ENCODE measurements at regions not wholly inside any gene's neighbourhood (a gene's known extent, or its start where the extent isn't known, plus 50 kb on each side); places are given as distances from the start of the nearest gene placed in this dataset.
"Not testable (repeated sequence)": the region's sequence is repeated elsewhere in the genome, so short reads cannot be mapped to it uniquely, and the experiment has no call there.

- no peak for TF ChIP-seq ESRRA (CRISPR knock-in tag; IDR thresholded peaks at IDR 0.05; ENCODE audit: borderline replicate concordance)
- no peak for TF ChIP-seq CBFB (CRISPR knock-in tag; IDR thresholded peaks at IDR 0.05; ENCODE audit: low read depth)
- no peak for TF ChIP-seq ELF4 (CRISPR knock-in tag; IDR thresholded peaks at IDR 0.05; ENCODE audit: low read depth)
- no peak for TF ChIP-seq ZNF423 (CRISPR knock-in tag; IDR thresholded peaks at IDR 0.05)
- TF ChIP-seq OVOL2 (CRISPR knock-in tag; IDR thresholded peaks at IDR 0.05; ENCODE audit: borderline replicate concordance), result no peak
- no peak for TF ChIP-seq NR3C1 (CRISPR knock-in tag; conservative IDR thresholded peaks at IDR 0.05; ENCODE audit: low read depth)
- TF ChIP-seq MLX (CRISPR knock-in tag; IDR thresholded peaks at IDR 0.05), result no peak
- TF ChIP-seq ZBTB43 (CRISPR knock-in tag; IDR thresholded peaks at IDR 0.05), result no peak
- TF ChIP-seq ZNF263 (CRISPR knock-in tag; IDR thresholded peaks at IDR 0.05; ENCODE audit: low read depth), result no peak
- no peak for TF ChIP-seq MYBL2 (CRISPR knock-in tag; IDR thresholded peaks at IDR 0.05)
These were observed 134.7 kb upstream of the TSC22D2 start (continued) for GRCh38 chr3:150273396-150273795.

GRCh38 chr3:150271591-150271960 lies 136.5 kb upstream of the TSC22D2 start:
- Mint-ChIP-seq H3K4me1 (no peaks in the 10 kb centered on the region), H3K9me3 (no peaks in the 10 kb centered on the region), H3K27ac (no peak overlapping the region), H3K36me3 (no peaks in the 10 kb centered on the region), H3K4me3 (no peak overlapping the region), H3K27me3 (ENCODE audit: low read depth) (no peaks in the 10 kb centered on the region)
- ATAC-seq (no peak), DNase-seq (ENCODE audit: low spot score) (no peak)
- ChIA-PET POLR2A (no interaction called here), CTCF (no interaction called here)
- TF ChIP-seq CREM (CRISPR knock-in tag; IDR thresholded peaks at IDR 0.05) (no peak), ZNF671 (CRISPR knock-in tag; IDR thresholded peaks at IDR 0.05) (no peak)

GRCh38 chr3:150270883-150271590 lies 137.1 kb upstream of the TSC22D2 start:
- Mint-ChIP-seq H3K36me3 (no peaks in the 10 kb centered on the region), H3K4me3 (no peak overlapping the region), H3K27ac (no peak overlapping the region), H3K4me1 (no peaks in the 10 kb centered on the region), H3K9me3 (no peaks in the 10 kb centered on the region), H3K27me3 (ENCODE audit: low read depth) (no peaks in the 10 kb centered on the region)
- TF ChIP-seq ZBTB43 (CRISPR knock-in tag; IDR thresholded peaks at IDR 0.05), result no peak
- ATAC-seq, result no peak
- ChIA-PET POLR2A (no interaction called here), CTCF (no interaction called here)
- no peak for DNase-seq (ENCODE audit: low spot score)

GRCh38 chr3:150270444-150270843 lies 137.7 kb upstream of the TSC22D2 start:
- H3K36me3 Mint-ChIP-seq, POLR2A ChIA-PET, H3K27ac Mint-ChIP-seq: not testable (repeated sequence)

GRCh38 chr3:150269526-150269925 lies 138.6 kb upstream of the TSC22D2 start:
- Mint-ChIP-seq H3K27ac (no peak overlapping the region), H3K36me3 (no peaks in the 10 kb centered on the region), H3K27me3 (ENCODE audit: low read depth) (no peaks in the 10 kb centered on the region), H3K9me3 (no peaks in the 10 kb centered on the region), H3K4me1 (no peaks in the 10 kb centered on the region), H3K4me3 (no peak overlapping the region)
- TF ChIP-seq IRF2 (CRISPR knock-in tag; IDR thresholded peaks at IDR 0.05; ENCODE audit: borderline replicate concordance, low read depth), result no peak
- TF ChIP-seq ZNF532 (CRISPR knock-in tag; IDR thresholded peaks at IDR 0.05; ENCODE audit: borderline replicate concordance), result no peak
- no peak for TF ChIP-seq EMX1 (CRISPR knock-in tag; IDR thresholded peaks at IDR 0.05)
- CTCF ChIA-PET, result interaction anchor here (0.7 kb wide), 1 partner anchor 32 kb away, joined by 4 read pairs; no protein-coding TSS in a partner anchor
- ATAC-seq, result no peak
- POLR2A ChIA-PET, result no interaction called here
- DNase-seq (ENCODE audit: low spot score), result no peak

More at GRCh38 chr3:150270444-150270843, 137.7 kb upstream of the TSC22D2 start:
- ATAC-seq; H3K4me3 Mint-ChIP-seq; H3K9me3 Mint-ChIP-seq; CTCF ChIA-PET; DNase-seq (ENCODE audit: low spot score); H3K4me1 Mint-ChIP-seq; H3K27me3 Mint-ChIP-seq (ENCODE audit: low read depth): not testable (repeated sequence)
